Spinal cord (tissue), 9 donors: ENCODE measurements at regions not wholly inside any gene's neighbourhood (a gene's known extent, or its start where the extent isn't known, plus 50 kb on each side); places are given as distances from the start of the nearest gene placed in this dataset.

Experiments used
- DNase-seq, 6 donors: peaks; one replicate each; pipeline versions ENCODE4 v3.0.0 to v3.0.0-alpha.2; 2013 to 2015; ENCODE audit warnings: low spot score in 6 of 6, low read depth in 4 of 6
- H3K27ac ChIP-seq: one replicate; pipeline ENCODE4 v1.5.1; 2013; ENCODE audit warnings: low read depth, low read length, control low read depth
- H3K27me3 ChIP-seq: one replicate; pipeline ENCODE4 v1.6.1; 2013; ENCODE audit warnings: low read length; ENCODE audit not compliant: control insufficient read depth, insufficient read depth
- H3K36me3 ChIP-seq: one replicate; pipeline ENCODE4 v1.6.1; 2013; ENCODE audit warnings: low read length; ENCODE audit not compliant: control insufficient read depth, insufficient read depth
- H3K4me1 ChIP-seq: one replicate; pipeline ENCODE4 v1.6.1; 2013; ENCODE audit warnings: low read length; ENCODE audit not compliant: control insufficient read depth, insufficient read depth
- H3K4me3 ChIP-seq: one replicate; pipeline ENCODE4 v1.5.1; 2013; ENCODE audit warnings: low read depth, low read length, control low read depth
- H3K9me3 ChIP-seq: one replicate; pipeline ENCODE4 v1.6.1; 2013; ENCODE audit warnings: low read length; ENCODE audit not compliant: control insufficient read depth, insufficient read depth
- WGBS: methylation state at CpG from one replicate; pipeline ENCODE4 v1.1.5; 2013; ENCODE audit warnings: missing lambda C conversion rate; ENCODE audit not compliant: insufficient coverage; 5-methylcytosine and 5-hydroxymethylcytosine counted together
- donor health status: healthy.

DNA sequence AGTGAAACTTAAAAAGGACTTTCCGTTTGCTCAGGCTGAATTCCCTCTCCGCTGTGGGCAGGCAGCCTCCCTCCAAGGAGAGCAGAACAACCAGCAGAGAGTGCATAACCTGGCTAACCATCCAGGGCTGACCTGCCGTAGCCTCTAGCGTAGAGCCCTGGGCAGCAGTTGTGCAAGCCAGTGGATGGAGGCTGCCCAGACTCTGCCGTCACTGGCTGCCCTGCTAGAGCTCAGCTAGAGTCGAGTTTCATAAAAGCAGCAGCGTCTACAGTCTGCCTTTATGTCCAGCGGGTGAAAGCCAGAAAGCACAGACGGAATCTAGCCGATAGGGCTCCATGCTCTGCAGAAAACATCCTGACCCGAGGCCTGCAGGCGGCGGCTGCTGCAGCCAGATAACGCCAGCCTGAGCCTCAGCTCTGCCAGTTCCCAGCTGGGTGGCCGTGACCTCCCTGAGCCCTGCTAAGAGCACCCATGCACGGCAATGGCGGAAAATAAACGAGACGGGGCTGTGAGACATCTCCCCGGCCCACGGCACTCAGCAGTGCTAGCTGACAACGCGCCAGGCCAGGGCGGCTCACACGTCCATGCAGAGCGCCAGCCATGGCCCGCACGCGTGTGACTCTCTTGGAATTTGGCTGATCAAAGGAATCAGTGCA is 231.3 kb downstream of the ENGASE start:
- Histone ChIP-seq H3K4me3 (no peak overlapping the region), H3K27me3 (no peaks in the 10 kb centered on the region), H3K36me3 (peaks cover 11% of the 10 kb centered on the region), H3K27ac (no peak overlapping the region), H3K9me3 (no peaks in the 10 kb centered on the region), H3K4me1 (peaks cover 26% of the 10 kb centered on the region)
- 45% methylated on average over 29 of the region's 29 CpGs for WGBS
- DNase-seq, result peak in 2 of 6 donors; percentile 37 to 55

- Histone ChIP-seq H3K27me3 (no peaks in the 10 kb centered on the region), H3K4me3 (no peak overlapping the region), H3K27ac (no peak overlapping the region), H3K9me3 (no peaks in the 10 kb centered on the region), H3K4me1 (peaks cover 26% of the 10 kb centered on the region), H3K36me3 (peaks cover 11% of the 10 kb centered on the region)
- DNase-seq, result no peak
- 56% methylated on average over 4 of the region's 10 CpGs for WGBS
Observed at GRCh38 chr17:79305376-79305767, 230.7 kb downstream of the ENGASE start.

DNA sequence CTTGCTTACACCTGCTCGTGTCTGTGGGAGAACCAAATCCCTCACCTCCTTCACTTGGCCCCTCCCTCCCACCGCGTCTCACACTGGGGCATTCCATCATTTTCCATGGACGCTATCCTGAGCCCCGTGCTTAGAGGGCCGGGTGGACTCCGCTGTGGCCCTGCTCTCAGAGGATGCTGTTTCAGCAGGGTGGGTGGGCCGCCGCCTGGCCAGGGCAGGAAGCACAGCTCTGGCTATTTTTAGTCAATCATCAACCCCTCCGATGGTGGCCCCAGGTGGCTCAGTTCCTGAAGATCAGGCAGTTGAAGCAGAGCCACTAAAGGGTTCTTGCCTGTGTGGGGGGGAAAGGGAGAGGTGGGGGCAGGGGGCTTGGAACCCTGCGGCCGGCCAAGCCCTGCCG is 230.3 kb downstream of the ENGASE start:
- Histone ChIP-seq H3K27ac (no peak overlapping the region), H3K4me1 (peaks cover 26% of the 10 kb centered on the region), H3K27me3 (no peaks in the 10 kb centered on the region), H3K9me3 (no peaks in the 10 kb centered on the region), H3K4me3 (no peak overlapping the region), H3K36me3 (peaks cover 11% of the 10 kb centered on the region)
- no peak for DNase-seq
- 52% methylated on average over 11 of the region's 13 CpGs for WGBS

DNA sequence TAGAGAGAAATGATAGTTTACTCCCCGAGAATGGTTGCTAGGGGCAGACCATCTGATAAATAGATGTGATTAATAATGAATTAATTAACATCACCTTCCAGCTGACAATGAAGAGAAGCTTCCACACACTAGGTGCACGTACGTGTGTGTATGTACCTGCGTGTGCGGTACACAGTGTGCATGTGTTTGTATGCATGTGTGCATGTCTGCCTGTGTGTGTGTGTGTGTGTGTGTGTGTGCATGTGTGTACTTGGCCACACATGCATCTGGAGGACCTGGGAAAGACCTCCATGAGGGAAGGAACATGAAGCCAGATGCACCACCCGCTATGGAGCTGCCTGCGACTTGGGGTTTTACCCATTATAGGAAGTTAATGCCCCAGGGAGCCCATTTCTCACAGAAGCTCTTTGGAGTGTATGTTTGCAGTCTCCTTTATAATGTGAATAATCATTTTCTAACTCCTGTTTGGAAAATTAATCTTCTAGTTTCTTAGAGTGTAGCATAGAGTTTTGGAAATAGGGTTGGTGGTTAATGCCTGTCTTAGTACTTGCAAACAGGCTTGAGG is 229.1 kb downstream of the ENGASE start:
- peaks cover 11% of the 10 kb centered on the region for H3K36me3 ChIP-seq
- no peak overlapping the region for H3K27ac ChIP-seq
- H3K4me3 ChIP-seq, result no peak overlapping the region
- H3K4me1 ChIP-seq, result peaks cover 26% of the 10 kb centered on the region
- no peaks in the 10 kb centered on the region for H3K27me3 ChIP-seq
- peak in 1 of 6 donors; percentile 74 for DNase-seq
- H3K9me3 ChIP-seq, result no peaks in the 10 kb centered on the region
- WGBS, result 100% methylated on average over 4 of the region's 7 CpGs

DNA sequence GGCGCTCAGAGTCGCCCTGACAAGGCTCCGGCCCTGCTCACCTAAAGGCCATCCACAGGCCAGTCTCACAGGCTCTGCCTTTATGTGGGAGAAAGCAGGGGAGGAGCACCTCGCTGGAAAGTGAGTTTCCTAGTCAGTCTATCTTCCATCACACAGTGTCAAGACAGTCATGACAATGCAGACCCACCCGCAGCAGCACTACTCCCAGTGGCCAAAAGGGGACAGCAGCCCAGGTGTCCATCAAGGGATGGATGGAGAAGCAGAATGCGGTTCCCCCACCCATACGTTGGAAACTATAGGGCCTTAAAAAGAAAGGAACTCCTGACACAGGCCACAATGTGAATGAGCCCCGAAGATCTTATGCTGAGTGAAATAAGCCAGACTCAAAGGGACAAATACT is 226.8 kb downstream of the ENGASE start:
- 97% methylated on average over 5 of the region's 8 CpGs for WGBS
- Histone ChIP-seq H3K36me3 (peaks cover 5% of the 10 kb centered on the region), H3K27ac (no peak overlapping the region), H3K4me3 (no peak overlapping the region), H3K9me3 (no peaks in the 10 kb centered on the region), H3K27me3 (no peaks in the 10 kb centered on the region), H3K4me1 (peaks cover 19% of the 10 kb centered on the region)
- DNase-seq, result no peak

DNA sequence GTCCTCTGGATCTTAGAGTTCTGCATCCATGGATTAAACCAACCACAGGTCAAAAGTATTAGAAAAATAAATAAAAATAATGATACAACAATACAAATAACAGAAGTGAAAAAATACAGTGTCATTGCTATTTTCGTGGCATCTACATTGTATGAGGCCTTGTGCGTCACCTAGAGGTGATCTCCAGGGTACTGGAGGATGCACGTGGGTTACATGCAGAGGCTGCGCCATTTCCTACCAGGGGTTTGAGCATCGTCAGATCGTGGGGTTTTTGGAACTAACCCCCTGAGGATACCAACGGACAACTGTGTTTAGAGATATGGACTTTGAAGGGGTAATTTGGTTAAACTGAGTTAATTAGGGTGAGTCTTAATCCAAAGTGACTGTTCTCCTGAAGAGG is 224.7 kb downstream of the ENGASE start:
- no peak overlapping the region for H3K4me3 ChIP-seq
- H3K4me1 ChIP-seq, result no peaks in the 10 kb centered on the region
- no peaks in the 10 kb centered on the region for H3K9me3 ChIP-seq
- H3K27ac ChIP-seq, result no peak overlapping the region
- DNase-seq, result no peak
- H3K36me3 ChIP-seq, result no peaks in the 10 kb centered on the region
- 93% methylated on average over 6 of the region's 7 CpGs for WGBS
- no peaks in the 10 kb centered on the region for H3K27me3 ChIP-seq

GRCh38 chr17:79298799-79299198 is 224.2 kb downstream of the ENGASE start:
- WGBS, result 77% methylated on average over 12 of the region's 12 CpGs
- peak in 1 of 6 donors; percentile 26 for DNase-seq
- Histone ChIP-seq H3K9me3 (no peaks in the 10 kb centered on the region), H3K4me3 (no peak overlapping the region), H3K4me1 (no peaks in the 10 kb centered on the region), H3K27ac (no peak overlapping the region), H3K27me3 (no peaks in the 10 kb centered on the region), H3K36me3 (no peaks in the 10 kb centered on the region)

DNA sequence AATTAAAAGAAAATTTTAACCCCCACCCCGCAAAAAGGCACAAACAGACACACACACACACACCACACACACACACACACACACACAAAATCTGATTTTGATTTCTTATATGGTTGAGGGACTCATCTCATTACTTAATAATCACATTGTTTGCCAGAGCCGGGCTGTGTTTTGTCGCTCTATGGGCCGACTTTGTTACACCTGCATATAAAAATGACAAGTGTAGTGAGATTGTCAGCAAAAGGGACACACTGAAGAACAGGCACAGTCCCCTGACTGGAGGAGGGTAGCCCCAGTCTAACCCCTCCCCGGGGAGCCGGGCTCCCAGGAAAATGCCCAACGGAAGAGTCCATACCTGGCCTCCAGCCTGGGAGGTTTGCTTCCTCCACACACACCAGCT is 221.6 kb downstream of the ENGASE start:
- H3K36me3 ChIP-seq, result no peaks in the 10 kb centered on the region
- H3K9me3 ChIP-seq, result no peaks in the 10 kb centered on the region
- no peak overlapping the region for H3K4me3 ChIP-seq
- DNase-seq, result no peak
- no peak overlapping the region for H3K27ac ChIP-seq
- 75% methylated on average over 4 of the region's 7 CpGs for WGBS
- peaks cover 3% of the 10 kb centered on the region for H3K4me1 ChIP-seq
- no peaks in the 10 kb centered on the region for H3K27me3 ChIP-seq

DNA sequence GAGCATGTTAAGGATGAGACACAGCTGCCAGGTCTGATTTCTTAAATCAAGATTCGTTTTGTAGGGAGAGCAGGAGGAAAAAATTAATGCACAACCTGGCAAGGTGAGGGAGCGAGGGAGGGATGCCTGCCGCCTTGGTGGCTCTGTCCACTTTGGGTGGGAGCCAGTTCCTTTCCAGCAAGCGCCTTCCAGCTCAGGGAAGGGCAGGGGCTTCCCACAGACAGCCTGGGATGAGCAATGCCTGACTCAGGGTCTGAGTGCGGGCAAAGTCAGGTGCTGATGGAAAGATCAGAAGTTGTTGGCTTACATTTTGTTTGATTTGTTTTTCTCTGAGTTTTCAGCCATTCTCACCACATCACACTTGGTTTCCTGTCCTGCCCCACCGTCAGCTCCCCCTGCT is 220.7 kb downstream of the ENGASE start:
- no peaks in the 10 kb centered on the region for H3K27me3 ChIP-seq
- 66% methylated on average over 4 of the region's 6 CpGs for WGBS

GRCh38 chr17:79294459-79295071 is 219.9 kb downstream of the ENGASE start:
- Histone ChIP-seq H3K27ac (no peak overlapping the region), H3K4me1 (peaks cover 3% of the 10 kb centered on the region), H3K4me3 (no peak overlapping the region), H3K36me3 (no peaks in the 10 kb centered on the region), H3K9me3 (no peaks in the 10 kb centered on the region), H3K27me3 (no peaks in the 10 kb centered on the region)
- DNase-seq, result peak in 3 of 6 donors; percentile 33 to 75 (median 33)
- WGBS, result 29% methylated on average over 23 of the region's 26 CpGs

More for the DNA sequence above, 220.7 kb downstream of the ENGASE start:
- H3K4me3 ChIP-seq, result no peak overlapping the region
- no peak for DNase-seq
- no peaks in the 10 kb centered on the region for H3K36me3 ChIP-seq
- H3K4me1 ChIP-seq, result peaks cover 3% of the 10 kb centered on the region
- H3K27ac ChIP-seq, result no peak overlapping the region
- H3K9me3 ChIP-seq, result no peaks in the 10 kb centered on the region
